ENCODE measurements at regions not wholly inside any gene's neighbourhood (a gene's known extent, or its start where the extent isn't known, plus 50 kb on each side); places are given as distances from the start of the nearest gene placed in this dataset.

GRCh38 chr15:93707751-93708150 is 523.6 kb upstream of the MCTP2 start:
- Histone ChIP-seq H3K14ac (ENCODE audit: low read length in 2 of 2) (no peak overlapping the region), H3K4me2 (ENCODE audit: low read length, poor library complexity, severe bottlenecking) (no peak overlapping the region), H2AFZ (ENCODE audit: low read depth, low read length) (no peak overlapping the region), H2BK12ac (ENCODE audit: low read length in 2 of 2) (no peak overlapping the region), H3K4me3 (ENCODE audit: insufficient read depth in 1 of 2, low read depth in 1 of 2, low read length in 2 of 2) (no peak overlapping the region), H3K27ac (ENCODE audit: low read length, poor library complexity, severe bottlenecking) (no peak overlapping the region), H3K36me3 (ENCODE audit: control insufficient read depth in 1 of 2, insufficient read depth in 2 of 2, low read depth in 1 of 2, low read length in 2 of 2) (no peaks in the 10 kb centered on the region), H3K9me3 (ENCODE audit: control insufficient read depth, low read length) (no peaks in the 10 kb centered on the region), H2BK120ac (ENCODE audit: low read depth, low read length) (no peak overlapping the region), H3K4me1 (ENCODE audit: control insufficient read depth, insufficient read depth, low read depth, low read length) (no peaks in the 10 kb centered on the region), H2BK5ac (ENCODE audit: low read depth, low read length, poor library complexity, severe bottlenecking) (no peak overlapping the region), H3K79me1 (replicated peaks; ENCODE audit: low read length, poor library complexity, severe bottlenecking) (no peaks in the 10 kb centered on the region), H2BK15ac (ENCODE audit: low read depth, poor library complexity, severe bottlenecking) (no peak overlapping the region), H3K23ac (ENCODE audit: low read length in 2 of 2) (no peak overlapping the region), H3K27me3 (ENCODE audit: control insufficient read depth in 1 of 2, insufficient read depth in 1 of 2, low read length in 2 of 2) (no peaks in the 10 kb centered on the region), H4K91ac (ENCODE audit: low read length) (no peak overlapping the region), H4K8ac (ENCODE audit: low read length) (no peak overlapping the region), H3K4ac (ENCODE audit: low read depth in 1 of 2, low read length in 2 of 2) (no peak overlapping the region), H3K9ac (ENCODE audit: low read length) (no peak overlapping the region), H2AK5ac (ENCODE audit: low read length, severe bottlenecking) (no peak overlapping the region), H3K18ac (ENCODE audit: low read depth in 1 of 2, low read length in 2 of 2) (no peak overlapping the region)
- DNase-seq: no peak
- WGBS: 45% methylated on average over 3 of the region's 5 CpGs

GRCh38 chr15:93706495-93707292 is 524.7 kb upstream of the MCTP2 start:
- Histone ChIP-seq H3K36me3 (ENCODE audit: control insufficient read depth in 1 of 2, insufficient read depth in 2 of 2, low read depth in 1 of 2, low read length in 2 of 2) (no peaks in the 10 kb centered on the region), H2BK15ac (ENCODE audit: low read depth, poor library complexity, severe bottlenecking) (no peak overlapping the region), H3K14ac (ENCODE audit: low read length in 2 of 2) (no peak overlapping the region), H4K91ac (ENCODE audit: low read length) (no peak overlapping the region), H4K8ac (ENCODE audit: low read length) (no peak overlapping the region), H3K4ac (ENCODE audit: low read depth in 1 of 2, low read length in 2 of 2) (no peak overlapping the region), H2AK5ac (ENCODE audit: low read length, severe bottlenecking) (no peak overlapping the region), H3K4me1 (ENCODE audit: control insufficient read depth, insufficient read depth, low read depth, low read length) (no peaks in the 10 kb centered on the region), H2AFZ (ENCODE audit: low read depth, low read length) (no peak overlapping the region), H3K9me3 (ENCODE audit: control insufficient read depth, low read length) (no peaks in the 10 kb centered on the region), H3K4me2 (ENCODE audit: low read length, poor library complexity, severe bottlenecking) (no peak overlapping the region), H3K27ac (ENCODE audit: low read length, poor library complexity, severe bottlenecking) (no peak overlapping the region), H3K27me3 (ENCODE audit: control insufficient read depth in 1 of 2, insufficient read depth in 1 of 2, low read length in 2 of 2) (no peaks in the 10 kb centered on the region), H2BK120ac (ENCODE audit: low read depth, low read length) (no peak overlapping the region), H3K4me3 (ENCODE audit: insufficient read depth in 1 of 2, low read depth in 1 of 2, low read length in 2 of 2) (no peak overlapping the region), H2BK5ac (ENCODE audit: low read depth, low read length, poor library complexity, severe bottlenecking) (no peak overlapping the region), H3K18ac (ENCODE audit: low read depth in 1 of 2, low read length in 2 of 2) (no peak overlapping the region), H3K9ac (ENCODE audit: low read length) (no peak overlapping the region), H3K23ac (ENCODE audit: low read length in 2 of 2) (no peak overlapping the region), H3K79me1 (replicated peaks; ENCODE audit: low read length, poor library complexity, severe bottlenecking) (no peaks in the 10 kb centered on the region), H2BK12ac (ENCODE audit: low read length in 2 of 2) (no peak overlapping the region)
- DNase-seq: no peak
- WGBS: 71% methylated on average over 6 of the region's 7 CpGs

GRCh38 chr15:93705753-93706455 is 525.5 kb upstream of the MCTP2 start:
- no peak overlapping the region for H3K4me2 ChIP-seq (ENCODE audit: low read length, poor library complexity, severe bottlenecking)
- H3K4me1 ChIP-seq (ENCODE audit: control insufficient read depth, insufficient read depth, low read depth, low read length): no peaks in the 10 kb centered on the region
- H2BK120ac ChIP-seq (ENCODE audit: low read depth, low read length): no peak overlapping the region
- no peak overlapping the region for H2BK15ac ChIP-seq (ENCODE audit: low read depth, poor library complexity, severe bottlenecking)
- peaks cover 4% of the 10 kb centered on the region for H3K9me3 ChIP-seq (ENCODE audit: control insufficient read depth, low read length)
- H2AFZ ChIP-seq (ENCODE audit: low read depth, low read length): no peak overlapping the region
- H3K18ac ChIP-seq (ENCODE audit: low read depth in 1 of 2, low read length in 2 of 2): no peak overlapping the region
- H3K79me1 ChIP-seq (replicated peaks; ENCODE audit: low read length, poor library complexity, severe bottlenecking): no peaks in the 10 kb centered on the region
- WGBS: 73% methylated on average over 3 of the region's 7 CpGs
- no peak overlapping the region for H4K91ac ChIP-seq (ENCODE audit: low read length)
- H2BK5ac ChIP-seq (ENCODE audit: low read depth, low read length, poor library complexity, severe bottlenecking): no peak overlapping the region
- no peaks in the 10 kb centered on the region for H3K36me3 ChIP-seq (ENCODE audit: control insufficient read depth in 1 of 2, insufficient read depth in 2 of 2, low read depth in 1 of 2, low read length in 2 of 2)
- H3K14ac ChIP-seq (ENCODE audit: low read length in 2 of 2): no peak overlapping the region
- H3K27ac ChIP-seq (ENCODE audit: low read length, poor library complexity, severe bottlenecking): no peak overlapping the region
- no peak overlapping the region for H4K8ac ChIP-seq (ENCODE audit: low read length)
- H3K4ac ChIP-seq (ENCODE audit: low read depth in 1 of 2, low read length in 2 of 2): no peak overlapping the region
- H2AK5ac ChIP-seq (ENCODE audit: low read length, severe bottlenecking): no peak overlapping the region
- H3K23ac ChIP-seq (ENCODE audit: low read length in 2 of 2): no peak overlapping the region
- DNase-seq: no peak
- H3K9ac ChIP-seq (ENCODE audit: low read length): no peak overlapping the region
- no peaks in the 10 kb centered on the region for H3K27me3 ChIP-seq (ENCODE audit: control insufficient read depth in 1 of 2, insufficient read depth in 1 of 2, low read length in 2 of 2)
- H2BK12ac ChIP-seq (ENCODE audit: low read length in 2 of 2): no peak overlapping the region
- H3K4me3 ChIP-seq (ENCODE audit: insufficient read depth in 1 of 2, low read depth in 1 of 2, low read length in 2 of 2): no peak overlapping the region

- Histone ChIP-seq H3K27me3 (ENCODE audit: control insufficient read depth in 1 of 2, insufficient read depth in 1 of 2, low read length in 2 of 2) (no peaks in the 10 kb centered on the region), H3K18ac (ENCODE audit: low read depth in 1 of 2, low read length in 2 of 2) (no peak overlapping the region), H3K36me3 (ENCODE audit: control insufficient read depth in 1 of 2, insufficient read depth in 2 of 2, low read depth in 1 of 2, low read length in 2 of 2) (no peaks in the 10 kb centered on the region), H2AK5ac (ENCODE audit: low read length, severe bottlenecking) (no peak overlapping the region), H3K9ac (ENCODE audit: low read length) (no peak overlapping the region), H4K8ac (ENCODE audit: low read length) (no peak overlapping the region), H2BK15ac (ENCODE audit: low read depth, poor library complexity, severe bottlenecking) (no peak overlapping the region), H3K23ac (ENCODE audit: low read length in 2 of 2) (no peak overlapping the region), H2AFZ (ENCODE audit: low read depth, low read length) (no peak overlapping the region), H3K4ac (ENCODE audit: low read depth in 1 of 2, low read length in 2 of 2) (no peak overlapping the region), H2BK5ac (ENCODE audit: low read depth, low read length, poor library complexity, severe bottlenecking) (no peak overlapping the region), H3K27ac (ENCODE audit: low read length, poor library complexity, severe bottlenecking) (no peak overlapping the region), H3K79me1 (replicated peaks; ENCODE audit: low read length, poor library complexity, severe bottlenecking) (no peaks in the 10 kb centered on the region), H3K9me3 (ENCODE audit: control insufficient read depth, low read length) (peaks cover 10% of the 10 kb centered on the region), H4K91ac (ENCODE audit: low read length) (no peak overlapping the region), H3K14ac (ENCODE audit: low read length in 2 of 2) (no peak overlapping the region), H2BK120ac (ENCODE audit: low read depth, low read length) (no peak overlapping the region), H2BK12ac (ENCODE audit: low read length in 2 of 2) (no peak overlapping the region), H3K4me2 (ENCODE audit: low read length, poor library complexity, severe bottlenecking) (no peak overlapping the region), H3K4me1 (ENCODE audit: control insufficient read depth, insufficient read depth, low read depth, low read length) (no peaks in the 10 kb centered on the region), H3K4me3 (ENCODE audit: insufficient read depth in 1 of 2, low read depth in 1 of 2, low read length in 2 of 2) (no peak overlapping the region)
- 61% methylated on average over 2 of the region's 2 CpGs for WGBS
- no peak for DNase-seq
These were observed 528.1 kb upstream of the MCTP2 start for GRCh38 chr15:93703092-93703739.
